HepG2 (cell line): ENCODE measurements at regions not wholly inside any gene's neighbourhood (a gene's known extent, or its start where the extent isn't known, plus 50 kb on each side); places are given as distances from the start of the nearest gene placed in this dataset.

Source experiments
- ATAC-seq: fragments of 200-7000 bp; cut with Tn5 transposase; 3 replicates; pipeline ENCODE4 v1.9.1; 2020; ENCODE audit warnings: mild to moderate bottlenecking, moderate library complexity
- BruUV-seq: library from RNA; stranded (reverse); fragments of 400-500 nt; replicated peaks from 2 replicates; lab custom pipeline; 2021; lab: Mats Ljungman, UMichigan
- CTCF ChIA-PET: fragments of 300-600 bp; formaldehyde crosslinking; extraction: SDS; loops from one replicate; lab custom pipeline; 2021; ENCODE audit warnings: low total read pairs, inconsistent platforms, low intra/inter-chr PET ratio; lab: Yijun Ruan, JAX
- POLR2A ChIA-PET: fragments of 350-600 bp; sonication (Branson Sonifier 250); formaldehyde crosslinking; loops from one replicate; lab custom pipeline; 2020; ENCODE audit warnings: antibody characterized with exemption, inconsistent platforms; lab: Yijun Ruan, JAX
- DNase-seq: peaks from one replicate; pipeline ENCODE4 v3.0.0-alpha.2; 2015; ENCODE audit warnings: low spot score
- FAIRE-seq: peaks from 3 replicates; lab custom pipeline; 2011; peaks lifted over from hg19 to GRCh38; lab: Jason Lieb, UNC
- H2AFZ ChIP-seq: one replicate; pipeline ENCODE4 v1.6.1; 2011; ENCODE audit warnings: low read length, inconsistent platforms
- H3K27ac ChIP-seq: fragments of 300-600 bp; 3 replicates; pipeline ENCODE4 v1.8.0; 2011; ENCODE audit warnings: mixed run types, mild to moderate bottlenecking, mixed read lengths, low read length, inconsistent platforms; ENCODE audit not compliant: insufficient read depth; ENCODE audit errors: extremely low read length
- H3K27me3 ChIP-seq, 2 experiments: fragments of 200-600 bp in 1 of 2; 2 replicates in 1 of 2; 3 replicates in 1 of 2; pipeline versions ENCODE4 v1.6.0 to v1.8.0; 2011; ENCODE audit warnings: low read length in 2 of 2, mild to moderate bottlenecking in 2 of 2, moderate library complexity in 2 of 2, inconsistent platforms in 1 of 2; ENCODE audit not compliant: insufficient read depth in 2 of 2, control insufficient read depth in 1 of 2
- H3K36me3 ChIP-seq, 2 experiments: fragments of 200-600 bp in 1 of 2; replicated peaks in 1 of 2; 2 replicates in 1 of 2; 3 replicates in 1 of 2; pipeline versions ENCODE4 v1.5.1 to v1.8.0; 2011; ENCODE audit warnings: low read length in 2 of 2, inconsistent platforms in 1 of 2; ENCODE audit not compliant: insufficient read depth in 2 of 2, control insufficient read depth in 1 of 2
- H3K4me1 ChIP-seq: 2 replicates; pipeline ENCODE4 v1.5.1; 2012; ENCODE audit warnings: low read length, inconsistent platforms; ENCODE audit not compliant: insufficient read depth
- H3K4me2 ChIP-seq: 2 replicates; pipeline ENCODE4 v1.6.0; 2011; ENCODE audit warnings: low read depth, low read length, inconsistent platforms
- H3K4me3 ChIP-seq, 3 experiments: fragments of 200-600 bp in 1 of 3; sonication (generic), shearing (Covaris generic) in 1 of 3; replicated peaks in 1 of 3; 2 replicates each; pipeline ENCODE4 v1.5.1; 2011 to 2016; ENCODE audit warnings: low read length in 3 of 3, inconsistent platforms in 2 of 3, low read depth in 2 of 3, mild to moderate bottlenecking in 2 of 3, control low read depth in 1 of 3, mixed read lengths in 1 of 3; ENCODE audit not compliant: insufficient read depth in 1 of 3
- H3K79me2 ChIP-seq: one replicate; pipeline ENCODE4 v1.6.1; 2011; ENCODE audit warnings: low read length, inconsistent platforms; ENCODE audit not compliant: insufficient read depth
- H3K9ac ChIP-seq: 2 replicates; pipeline ENCODE4 v1.6.0; 2011; ENCODE audit warnings: mild to moderate bottlenecking, low read depth, low read length, inconsistent platforms; ENCODE audit not compliant: insufficient read depth
- H3K9me3 ChIP-seq: 2 replicates; pipeline ENCODE4 v1.5.1; 2012; ENCODE audit warnings: mild to moderate bottlenecking, low read length
- H4K20me1 ChIP-seq: 2 replicates; pipeline ENCODE4 v1.6.0; 2011; ENCODE audit warnings: inconsistent platforms, mild to moderate bottlenecking, low read length, moderate library complexity; ENCODE audit not compliant: insufficient read depth
- ARID2 ChIP-seq: sonication (generic); formaldehyde crosslinking; IDR thresholded peaks from 2 replicates; pipeline ENCODE4 v1.8.1; 2022; ENCODE audit warnings: mild to moderate bottlenecking, missing genetic modification reagents, borderline replicate concordance
- FOXO1 ChIP-seq: sonication (generic); formaldehyde crosslinking; IDR thresholded peaks from 2 replicates; pipeline ENCODE4 v1.4.0; 2020; ENCODE audit warnings: missing genetic modification reagents
- GABPA ChIP-seq, 2 experiments: IDR thresholded peaks; 2 replicates each; pipeline ENCODE4 v1.6.1; 2011 to 2016; ENCODE audit warnings: low read depth in 2 of 2, low read length in 1 of 2, missing biosample characterization in 1 of 2, missing genetic modification characterization in 1 of 2
- HDAC6 ChIP-seq: fragments of 200-600 bp; sonication (generic); IDR thresholded peaks from 2 replicates; pipeline ENCODE4 v1.7.0; 2017; ENCODE audit warnings: mild to moderate bottlenecking, antibody characterized with exemption, low read length, low read depth
- HHEX ChIP-seq: IDR thresholded peaks from 2 replicates; pipeline ENCODE4 v1.6.1; 2016; ENCODE audit warnings: control low read depth
- HNRNPL ChIP-seq: fragments of 200-400 bp; formaldehyde crosslinking; IDR thresholded peaks from 2 replicates; pipeline ENCODE4 v1.6.1; 2017; ENCODE audit warnings: mild to moderate bottlenecking, low read depth, low read length
- NCOA2 ChIP-seq: sonication (generic); formaldehyde crosslinking; IDR thresholded peaks from 2 replicates; pipeline ENCODE4 v1.8.0; 2022; ENCODE audit warnings: inconsistent platforms
- RBAK ChIP-seq: sonication (generic); formaldehyde crosslinking; IDR thresholded peaks from 2 replicates; pipeline ENCODE4 v1.5.1; 2020; ENCODE audit warnings: mild to moderate bottlenecking, missing genetic modification reagents
- ZNF296 ChIP-seq: sonication (generic); formaldehyde crosslinking; conservative IDR thresholded peaks from 2 replicates; pipeline ENCODE4 v1.5.0; 2020; ENCODE audit warnings: mild to moderate bottlenecking, missing genetic modification reagents
- ZNF3 ChIP-seq: IDR thresholded peaks from 2 replicates; pipeline ENCODE4 v1.7.0; 2017; ENCODE audit warnings: inconsistent platforms
- ZSCAN12 ChIP-seq: sonication (generic); formaldehyde crosslinking; IDR thresholded peaks from 2 replicates; pipeline ENCODE4 v1.9.0; 2021; ENCODE audit warnings: mild to moderate bottlenecking, missing genetic modification reagents
- WGBS: methylation state at CpG from one replicate; pipeline ENCODE4 v1.1.6; 2017; ENCODE audit warnings: low lambda C conversion rate; 5-methylcytosine and 5-hydroxymethylcytosine counted together
- in situ Hi-C: cut with HindIII; loops from 2 replicates; pipeline ENCODE4 v1.10.0; 2017; ENCODE audit warnings: low pct_unique_long_range_greater_than_20kb; ENCODE audit not compliant: extremely low pct_ligation_motif_present
- intact Hi-C: fragments of 100-400 bp; cut with micrococcal nuclease; formaldehyde crosslinking; loops from one replicate; pipeline ENCODE4 v1.10.0; 2022; ENCODE audit not compliant: unreplicated experiment
- TF ChIP-seq, protein P1 (sequence below): sonication (generic); formaldehyde crosslinking; IDR thresholded peaks from 2 replicates; pipeline ENCODE4 v1.8.0; 2022; ENCODE audit warnings: mild to moderate bottlenecking, missing genetic modification reagents; ENCODE audit not compliant: insufficient replicate concordance
- TF ChIP-seq, protein P2 (sequence below): sonication (generic); formaldehyde crosslinking; IDR thresholded peaks from 2 replicates; pipeline ENCODE4 v1.8.0; 2022; ENCODE audit warnings: missing genetic modification reagents, mild to moderate bottlenecking, moderate library complexity, borderline replicate concordance
- TF ChIP-seq, protein P3 (sequence below): sonication (generic); formaldehyde crosslinking; IDR thresholded peaks from 2 replicates; pipeline ENCODE4 v1.4.0; 2020; ENCODE audit warnings: missing genetic modification reagents

GRCh38 chr9:135271425-135271824, 184.0 kb downstream of the OLFM1 start (continued):
- TF ChIP-seq, protein P1, sequence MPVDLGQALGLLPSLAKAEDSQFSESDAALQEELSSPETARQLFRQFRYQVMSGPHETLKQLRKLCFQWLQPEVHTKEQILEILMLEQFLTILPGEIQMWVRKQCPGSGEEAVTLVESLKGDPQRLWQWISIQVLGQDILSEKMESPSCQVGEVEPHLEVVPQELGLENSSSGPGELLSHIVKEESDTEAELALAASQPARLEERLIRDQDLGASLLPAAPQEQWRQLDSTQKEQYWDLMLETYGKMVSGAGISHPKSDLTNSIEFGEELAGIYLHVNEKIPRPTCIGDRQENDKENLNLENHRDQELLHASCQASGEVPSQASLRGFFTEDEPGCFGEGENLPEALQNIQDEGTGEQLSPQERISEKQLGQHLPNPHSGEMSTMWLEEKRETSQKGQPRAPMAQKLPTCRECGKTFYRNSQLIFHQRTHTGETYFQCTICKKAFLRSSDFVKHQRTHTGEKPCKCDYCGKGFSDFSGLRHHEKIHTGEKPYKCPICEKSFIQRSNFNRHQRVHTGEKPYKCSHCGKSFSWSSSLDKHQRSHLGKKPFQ (CRISPR knock-in tag): no peak

GRCh38 chr9:135272608-135273007, 185.1 kb downstream of the OLFM1 start:
- Histone ChIP-seq H3K36me3 (no peaks in the 10 kb centered on the region), H3K4me1 (peaks cover 5% of the 10 kb centered on the region), H3K27me3 (peaks cover 10 to 93% of the 10 kb centered on the region in 2 experiments), H3K9ac (no peak overlapping the region), H3K27ac (no peak overlapping the region), H3K9me3 (no peaks in the 10 kb centered on the region), H3K4me3 (no peak overlapping the region), H3K4me2 (no peak overlapping the region), H3K79me2 (no peaks in the 10 kb centered on the region), H4K20me1 (no peaks in the 10 kb centered on the region), H2AFZ (no peak overlapping the region)
- 7% methylated on average over 9 of the region's 10 CpGs for WGBS
- DNase-seq: no peak
- TF ChIP-seq, protein P2, sequence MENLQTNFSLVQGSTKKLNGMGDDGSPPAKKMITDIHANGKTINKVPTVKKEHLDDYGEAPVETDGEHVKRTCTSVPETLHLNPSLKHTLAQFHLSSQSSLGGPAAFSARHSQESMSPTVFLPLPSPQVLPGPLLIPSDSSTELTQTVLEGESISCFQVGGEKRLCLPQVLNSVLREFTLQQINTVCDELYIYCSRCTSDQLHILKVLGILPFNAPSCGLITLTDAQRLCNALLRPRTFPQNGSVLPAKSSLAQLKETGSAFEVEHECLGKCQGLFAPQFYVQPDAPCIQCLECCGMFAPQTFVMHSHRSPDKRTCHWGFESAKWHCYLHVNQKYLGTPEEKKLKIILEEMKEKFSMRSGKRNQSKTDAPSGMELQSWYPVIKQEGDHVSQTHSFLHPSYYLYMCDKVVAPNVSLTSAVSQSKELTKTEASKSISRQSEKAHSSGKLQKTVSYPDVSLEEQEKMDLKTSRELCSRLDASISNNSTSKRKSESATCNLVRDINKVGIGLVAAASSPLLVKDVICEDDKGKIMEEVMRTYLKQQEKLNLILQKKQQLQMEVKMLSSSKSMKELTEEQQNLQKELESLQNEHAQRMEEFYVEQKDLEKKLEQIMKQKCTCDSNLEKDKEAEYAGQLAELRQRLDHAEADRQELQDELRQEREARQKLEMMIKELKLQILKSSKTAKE (CRISPR knock-in tag): no peak
- no peak for TF ChIP-seq ZSCAN12 (CRISPR knock-in tag)
- no peak for TF ChIP-seq FOXO1
- no peak for TF ChIP-seq ZNF296 (CRISPR knock-in tag)
- TF ChIP-seq, protein P3, sequence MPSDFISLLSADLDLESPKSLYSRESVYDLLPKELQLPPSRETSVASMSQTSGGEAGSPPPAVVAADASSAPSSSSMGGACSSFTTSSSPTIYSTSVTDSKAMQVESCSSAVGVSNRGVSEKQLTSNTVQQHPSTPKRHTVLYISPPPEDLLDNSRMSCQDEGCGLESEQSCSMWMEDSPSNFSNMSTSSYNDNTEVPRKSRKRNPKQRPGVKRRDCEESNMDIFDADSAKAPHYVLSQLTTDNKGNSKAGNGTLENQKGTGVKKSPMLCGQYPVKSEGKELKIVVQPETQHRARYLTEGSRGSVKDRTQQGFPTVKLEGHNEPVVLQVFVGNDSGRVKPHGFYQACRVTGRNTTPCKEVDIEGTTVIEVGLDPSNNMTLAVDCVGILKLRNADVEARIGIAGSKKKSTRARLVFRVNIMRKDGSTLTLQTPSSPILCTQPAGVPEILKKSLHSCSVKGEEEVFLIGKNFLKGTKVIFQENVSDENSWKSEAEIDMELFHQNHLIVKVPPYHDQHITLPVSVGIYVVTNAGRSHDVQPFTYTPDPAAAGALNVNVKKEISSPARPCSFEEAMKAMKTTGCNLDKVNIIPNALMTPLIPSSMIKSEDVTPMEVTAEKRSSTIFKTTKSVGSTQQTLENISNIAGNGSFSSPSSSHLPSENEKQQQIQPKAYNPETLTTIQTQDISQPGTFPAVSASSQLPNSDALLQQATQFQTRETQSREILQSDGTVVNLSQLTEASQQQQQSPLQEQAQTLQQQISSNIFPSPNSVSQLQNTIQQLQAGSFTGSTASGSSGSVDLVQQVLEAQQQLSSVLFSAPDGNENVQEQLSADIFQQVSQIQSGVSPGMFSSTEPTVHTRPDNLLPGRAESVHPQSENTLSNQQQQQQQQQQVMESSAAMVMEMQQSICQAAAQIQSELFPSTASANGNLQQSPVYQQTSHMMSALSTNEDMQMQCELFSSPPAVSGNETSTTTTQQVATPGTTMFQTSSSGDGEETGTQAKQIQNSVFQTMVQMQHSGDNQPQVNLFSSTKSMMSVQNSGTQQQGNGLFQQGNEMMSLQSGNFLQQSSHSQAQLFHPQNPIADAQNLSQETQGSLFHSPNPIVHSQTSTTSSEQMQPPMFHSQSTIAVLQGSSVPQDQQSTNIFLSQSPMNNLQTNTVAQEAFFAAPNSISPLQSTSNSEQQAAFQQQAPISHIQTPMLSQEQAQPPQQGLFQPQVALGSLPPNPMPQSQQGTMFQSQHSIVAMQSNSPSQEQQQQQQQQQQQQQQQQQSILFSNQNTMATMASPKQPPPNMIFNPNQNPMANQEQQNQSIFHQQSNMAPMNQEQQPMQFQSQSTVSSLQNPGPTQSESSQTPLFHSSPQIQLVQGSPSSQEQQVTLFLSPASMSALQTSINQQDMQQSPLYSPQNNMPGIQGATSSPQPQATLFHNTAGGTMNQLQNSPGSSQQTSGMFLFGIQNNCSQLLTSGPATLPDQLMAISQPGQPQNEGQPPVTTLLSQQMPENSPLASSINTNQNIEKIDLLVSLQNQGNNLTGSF (CRISPR knock-in tag): no peak
- no peak for TF ChIP-seq HHEX (CRISPR knock-in tag)
- no peak for TF ChIP-seq ZNF3 (CRISPR knock-in tag)
- TF ChIP-seq GABPA (IDR thresholded peaks at IDR 0.05; ENCODE audit: low read depth, low read length): no peak
- no peak for TF ChIP-seq GABPA (CRISPR knock-in tag; IDR thresholded peaks at IDR 0.05; ENCODE audit: low read depth)
- TF ChIP-seq ARID2 (CRISPR knock-in tag): no peak
- no peak for TF ChIP-seq NCOA2 (CRISPR knock-in tag)
- no peak for TF ChIP-seq HDAC6
- TF ChIP-seq RBAK (CRISPR knock-in tag): no peak
- TF ChIP-seq HNRNPL: no peak
- ChIA-PET CTCF (no interaction called here), POLR2A (no interaction called here)
- no peak for FAIRE-seq
- no peak for ATAC-seq
- no TSS peak for BruUV-seq
- intact Hi-C loops: no loop called here
- in situ Hi-C loops: no loop called here
